ENCODE measurements at regions not wholly inside any gene's neighbourhood (a gene's known extent, or its start where the extent isn't known, plus 50 kb on each side); places are given as distances from the start of the nearest gene placed in this dataset.

DNA sequence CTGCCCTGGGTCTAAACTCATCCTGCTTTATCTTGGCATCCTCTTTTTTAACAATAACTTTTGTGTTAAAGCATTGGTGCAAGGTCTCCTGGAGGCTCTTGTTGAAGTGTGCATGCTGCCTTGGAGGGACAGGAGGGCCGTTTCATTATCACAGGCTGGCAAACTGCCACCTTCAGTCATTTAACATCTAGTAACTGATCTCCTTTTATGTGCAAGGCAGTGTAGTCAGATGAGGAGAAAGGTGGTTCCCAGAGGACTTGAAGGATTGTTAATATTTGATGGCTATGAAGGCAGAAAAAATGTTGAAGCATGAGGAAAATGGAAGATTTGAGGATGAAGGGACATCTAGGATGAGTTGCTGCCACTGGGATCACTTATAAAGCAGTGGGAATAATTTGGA, 439.4 kb downstream of the RAPGEF2 start:
- TF ChIP-seq POLR2A (IDR thresholded peaks at IDR 0.05; ENCODE audit: low read depth) (no peak), POLR2AphosphoS5 (IDR thresholded peaks at IDR 0.05) (no peak), EP300 (IDR thresholded peaks at IDR 0.05) (no peak)
- TF ChIP-seq, protein P1, sequence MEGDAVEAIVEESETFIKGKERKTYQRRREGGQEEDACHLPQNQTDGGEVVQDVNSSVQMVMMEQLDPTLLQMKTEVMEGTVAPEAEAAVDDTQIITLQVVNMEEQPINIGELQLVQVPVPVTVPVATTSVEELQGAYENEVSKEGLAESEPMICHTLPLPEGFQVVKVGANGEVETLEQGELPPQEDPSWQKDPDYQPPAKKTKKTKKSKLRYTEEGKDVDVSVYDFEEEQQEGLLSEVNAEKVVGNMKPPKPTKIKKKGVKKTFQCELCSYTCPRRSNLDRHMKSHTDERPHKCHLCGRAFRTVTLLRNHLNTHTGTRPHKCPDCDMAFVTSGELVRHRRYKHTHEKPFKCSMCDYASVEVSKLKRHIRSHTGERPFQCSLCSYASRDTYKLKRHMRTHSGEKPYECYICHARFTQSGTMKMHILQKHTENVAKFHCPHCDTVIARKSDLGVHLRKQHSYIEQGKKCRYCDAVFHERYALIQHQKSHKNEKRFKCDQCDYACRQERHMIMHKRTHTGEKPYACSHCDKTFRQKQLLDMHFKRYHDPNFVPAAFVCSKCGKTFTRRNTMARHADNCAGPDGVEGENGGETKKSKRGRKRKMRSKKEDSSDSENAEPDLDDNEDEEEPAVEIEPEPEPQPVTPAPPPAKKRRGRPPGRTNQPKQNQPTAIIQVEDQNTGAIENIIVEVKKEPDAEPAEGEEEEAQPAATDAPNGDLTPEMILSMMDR (IDR thresholded peaks at IDR 0.05) = no peak

Data from esophagus muscularis mucosa (tissue), 4 donors.